ENCODE measurements at regions not wholly inside any gene's neighbourhood (a gene's known extent, or its start where the extent isn't known, plus 50 kb on each side); places are given as distances from the start of the nearest gene placed in this dataset.

- ATAC-seq (ENCODE audit: low FRiP score) (no peak), DNase-seq (no peak)
- H3K36me3 ChIP-seq (ENCODE audit: control insufficient read depth in 1 of 2, insufficient read depth in 2 of 2, low read length in 1 of 2), result no peaks in the 10 kb centered on the region
- no peaks in the 10 kb centered on the region for H3K9me3 ChIP-seq (ENCODE audit: control insufficient read depth, low read length)
- 81 to 84% methylated on average over 2 of the region's 2 CpGs for WGBS, 2 donors
- intact Hi-C loops (cut with DNase I), result no loop called here
- H3K4me1 ChIP-seq (ENCODE audit: control insufficient read depth in 1 of 2, insufficient read depth in 2 of 2, low read length in 2 of 2), result peaks cover 0 to 2% of the 10 kb centered on the region in 2 donors
- H3K4me3 ChIP-seq (ENCODE audit: low read length in 2 of 2), result no peak overlapping the region
- no peaks in the 10 kb centered on the region for H3K27me3 ChIP-seq (ENCODE audit: control insufficient read depth in 1 of 2, insufficient read depth in 2 of 2, low read length in 1 of 2)
- no peak overlapping the region for H3K27ac ChIP-seq (ENCODE audit: low read depth in 1 of 2, low read length in 2 of 2)
These were observed 69.5 kb upstream of the TNR start for GRCh38 chr1:175812936-175813335.

- 98% methylated on average over 2 of the region's 2 CpGs for WGBS, 2 donors
- ATAC-seq (ENCODE audit: low FRiP score), result no peak
- no peak for DNase-seq
- Histone ChIP-seq H3K27me3 (ENCODE audit: control insufficient read depth in 1 of 2, insufficient read depth in 2 of 2, low read length in 1 of 2) (no peaks in the 10 kb centered on the region), H3K4me3 (ENCODE audit: low read length in 2 of 2) (no peak overlapping the region), H3K9me3 (ENCODE audit: control insufficient read depth, low read length) (no peaks in the 10 kb centered on the region), H3K27ac (ENCODE audit: low read depth in 1 of 2, low read length in 2 of 2) (no peak overlapping the region), H3K4me1 (ENCODE audit: control insufficient read depth in 1 of 2, insufficient read depth in 2 of 2, low read length in 2 of 2) (peaks cover 0 to 2% of the 10 kb centered on the region in 2 donors), H3K36me3 (ENCODE audit: control insufficient read depth in 1 of 2, insufficient read depth in 2 of 2, low read length in 1 of 2) (no peaks in the 10 kb centered on the region)
- intact Hi-C loops (cut with DNase I), result no loop called here
These were observed 66.9 kb upstream of the TNR start for GRCh38 chr1:175810305-175810704.

- no peaks in the 10 kb centered on the region for H3K36me3 ChIP-seq (ENCODE audit: control insufficient read depth in 1 of 2, insufficient read depth in 2 of 2, low read length in 1 of 2)
- ATAC-seq (ENCODE audit: low FRiP score) (no peak), DNase-seq (no peak)
- intact Hi-C loops (cut with DNase I), result no loop called here
- peaks cover 0 to 2% of the 10 kb centered on the region in 2 donors for H3K4me1 ChIP-seq (ENCODE audit: control insufficient read depth in 1 of 2, insufficient read depth in 2 of 2, low read length in 2 of 2)
- no peaks in the 10 kb centered on the region for H3K27me3 ChIP-seq (ENCODE audit: control insufficient read depth in 1 of 2, insufficient read depth in 2 of 2, low read length in 1 of 2)
- H3K4me3 ChIP-seq (ENCODE audit: low read length in 2 of 2), result no peak overlapping the region
- no peak overlapping the region for H3K27ac ChIP-seq (ENCODE audit: low read depth in 1 of 2, low read length in 2 of 2)
- no peaks in the 10 kb centered on the region for H3K9me3 ChIP-seq (ENCODE audit: control insufficient read depth, low read length)
These were observed 65.6 kb upstream of the TNR start for GRCh38 chr1:175808999-175809398.

GRCh38 chr1:175808573-175808972 lies 65.2 kb upstream of the TNR start:
- no peak overlapping the region for H3K27ac ChIP-seq (ENCODE audit: low read depth in 1 of 2, low read length in 2 of 2)
- intact Hi-C loops (cut with DNase I), result no loop called here
- peaks cover 0 to 2% of the 10 kb centered on the region in 2 donors for H3K4me1 ChIP-seq (ENCODE audit: control insufficient read depth in 1 of 2, insufficient read depth in 2 of 2, low read length in 2 of 2)
- no peaks in the 10 kb centered on the region for H3K9me3 ChIP-seq (ENCODE audit: control insufficient read depth, low read length)
- H3K36me3 ChIP-seq (ENCODE audit: control insufficient read depth in 1 of 2, insufficient read depth in 2 of 2, low read length in 1 of 2), result no peaks in the 10 kb centered on the region
- ATAC-seq (ENCODE audit: low FRiP score) (no peak), DNase-seq (no peak)
- H3K27me3 ChIP-seq (ENCODE audit: control insufficient read depth in 1 of 2, insufficient read depth in 2 of 2, low read length in 1 of 2), result no peaks in the 10 kb centered on the region
- WGBS, 2 donors, result 13 to 20% methylated on average over 4 of the region's 4 CpGs
- no peak overlapping the region for H3K4me3 ChIP-seq (ENCODE audit: low read length in 2 of 2)

GRCh38 chr1:175804561-175804960 lies 61.2 kb upstream of the TNR start:
- H3K9me3 ChIP-seq (ENCODE audit: control insufficient read depth, low read length), result no peaks in the 10 kb centered on the region
- H3K4me3 ChIP-seq (ENCODE audit: low read length in 2 of 2), result no peak overlapping the region
- no peaks in the 10 kb centered on the region for H3K27me3 ChIP-seq (ENCODE audit: control insufficient read depth in 1 of 2, insufficient read depth in 2 of 2, low read length in 1 of 2)
- 74 to 82% methylated on average over 3 of the region's 3 CpGs for WGBS, 2 donors
- H3K4me1 ChIP-seq (ENCODE audit: control insufficient read depth in 1 of 2, insufficient read depth in 2 of 2, low read length in 2 of 2), result peaks cover 0 to 2% of the 10 kb centered on the region in 2 donors
- H3K36me3 ChIP-seq (ENCODE audit: control insufficient read depth in 1 of 2, insufficient read depth in 2 of 2, low read length in 1 of 2), result no peaks in the 10 kb centered on the region
- intact Hi-C loops (cut with DNase I), result no loop called here
- H3K27ac ChIP-seq (ENCODE audit: low read depth in 1 of 2, low read length in 2 of 2), result no peak overlapping the region
- ATAC-seq (ENCODE audit: low FRiP score) (no peak), DNase-seq (no peak)

- no peak for DNase-seq
- no peak overlapping the region for H3K4me3 ChIP-seq (ENCODE audit: low read length in 2 of 2)
- H3K9me3 ChIP-seq (ENCODE audit: control insufficient read depth, low read length), result no peaks in the 10 kb centered on the region
- intact Hi-C loops (cut with DNase I), result no loop called here
- ATAC-seq (ENCODE audit: low FRiP score), result no peak
- WGBS, 2 donors, result 19% methylated on average over 1 of the region's 1 CpG
- no peaks in the 10 kb centered on the region for H3K4me1 ChIP-seq (ENCODE audit: control insufficient read depth in 1 of 2, insufficient read depth in 2 of 2, low read length in 2 of 2)
- no peaks in the 10 kb centered on the region for H3K27me3 ChIP-seq (ENCODE audit: control insufficient read depth in 1 of 2, insufficient read depth in 2 of 2, low read length in 1 of 2)
- H3K36me3 ChIP-seq (ENCODE audit: control insufficient read depth in 1 of 2, insufficient read depth in 2 of 2, low read length in 1 of 2), result no peaks in the 10 kb centered on the region
- H3K27ac ChIP-seq (ENCODE audit: low read depth in 1 of 2, low read length in 2 of 2), result no peak overlapping the region
These were observed 60.0 kb upstream of the TNR start for GRCh38 chr1:175803413-175803812.

- no peak overlapping the region for H3K27ac ChIP-seq (ENCODE audit: low read depth in 1 of 2, low read length in 2 of 2)
- H3K27me3 ChIP-seq (ENCODE audit: control insufficient read depth in 1 of 2, insufficient read depth in 2 of 2, low read length in 1 of 2), result no peaks in the 10 kb centered on the region
- intact Hi-C loops (cut with DNase I), result no loop called here
- no peaks in the 10 kb centered on the region for H3K4me1 ChIP-seq (ENCODE audit: control insufficient read depth in 1 of 2, insufficient read depth in 2 of 2, low read length in 2 of 2)
- ATAC-seq (ENCODE audit: low FRiP score) (no peak), DNase-seq (no peak)
- H3K36me3 ChIP-seq (ENCODE audit: control insufficient read depth in 1 of 2, insufficient read depth in 2 of 2, low read length in 1 of 2), result no peaks in the 10 kb centered on the region
- H3K9me3 ChIP-seq (ENCODE audit: control insufficient read depth, low read length), result no peaks in the 10 kb centered on the region
- 91 to 92% methylated on average over 10 of the region's 10 CpGs for WGBS, 2 donors
- no peak overlapping the region for H3K4me3 ChIP-seq (ENCODE audit: low read length in 2 of 2)
These were observed 59.2 kb upstream of the TNR start for GRCh38 chr1:175802407-175803123.

GRCh38 chr1:175801979-175802378 lies 58.6 kb upstream of the TNR start:
- H3K27ac ChIP-seq (ENCODE audit: low read depth in 1 of 2, low read length in 2 of 2), result no peak overlapping the region
- H3K4me3 ChIP-seq (ENCODE audit: low read length in 2 of 2), result no peak overlapping the region
- ATAC-seq (ENCODE audit: low FRiP score), result no peak
- H3K36me3 ChIP-seq (ENCODE audit: control insufficient read depth in 1 of 2, insufficient read depth in 2 of 2, low read length in 1 of 2), result no peaks in the 10 kb centered on the region
- no peak for DNase-seq
- H3K4me1 ChIP-seq (ENCODE audit: control insufficient read depth in 1 of 2, insufficient read depth in 2 of 2, low read length in 2 of 2), result peaks cover 2% of the 10 kb centered on the region in 2 donors
- no peaks in the 10 kb centered on the region for H3K9me3 ChIP-seq (ENCODE audit: control insufficient read depth, low read length)
- 41 to 43% methylated on average over 5 of the region's 5 CpGs for WGBS, 2 donors
- H3K27me3 ChIP-seq (ENCODE audit: control insufficient read depth in 1 of 2, insufficient read depth in 2 of 2, low read length in 1 of 2), result no peaks in the 10 kb centered on the region
- intact Hi-C loops (cut with DNase I), result no loop called here

GRCh38 chr1:175797576-175797975 lies 54.2 kb upstream of the TNR start:
- intact Hi-C loops (cut with DNase I), result no loop called here
- Histone ChIP-seq H3K36me3 (ENCODE audit: control insufficient read depth in 1 of 2, insufficient read depth in 2 of 2, low read length in 1 of 2) (no peaks in the 10 kb centered on the region), H3K27me3 (ENCODE audit: control insufficient read depth in 1 of 2, insufficient read depth in 2 of 2, low read length in 1 of 2) (no peaks in the 10 kb centered on the region), H3K4me1 (ENCODE audit: control insufficient read depth in 1 of 2, insufficient read depth in 2 of 2, low read length in 2 of 2) (peaks cover 5 to 19% of the 10 kb centered on the region in 2 donors), H3K4me3 (ENCODE audit: low read length in 2 of 2) (no peak overlapping the region), H3K9me3 (ENCODE audit: control insufficient read depth, low read length) (no peaks in the 10 kb centered on the region), H3K27ac (ENCODE audit: low read depth in 1 of 2, low read length in 2 of 2) (no peak overlapping the region)
- no peak for DNase-seq
- no peak for ATAC-seq (ENCODE audit: low FRiP score)

All from aorta (tissue), 5 donors.